Activated T-cell treated with anti-CD3 and anti-CD28 coated beads, Interleukin-2, amount 50 U/mL, for 24 hours (primary cell): ENCODE measurements at regions not wholly inside any gene's neighbourhood (a gene's known extent, or its start where the extent isn't known, plus 50 kb on each side); places are given as distances from the start of the nearest gene placed in this dataset.
A peak's percentile ranks its signal among the peaks of the same experiment; 100 is the strongest.

Source experiments
- DNase-seq: peaks from one replicate; pipeline ENCODE4 v3.0.0-alpha.2; 2020
- H3K27ac Mint-ChIP-seq: 2 replicates; pipeline ENCODE4 v1.8.0; 2020; ENCODE audit warnings: mild to moderate bottlenecking, mixed read lengths
- H3K27me3 Mint-ChIP-seq: 2 replicates; pipeline ENCODE4 v1.8.0; 2020; ENCODE audit warnings: mixed read lengths
- H3K36me3 Mint-ChIP-seq: 2 replicates; pipeline ENCODE4 v1.8.0; 2020; ENCODE audit warnings: low read depth, mixed read lengths
- H3K4me1 Mint-ChIP-seq: 2 replicates; pipeline ENCODE4 v1.8.0; 2020; ENCODE audit warnings: low read depth, mixed read lengths
- H3K4me3 Mint-ChIP-seq: 2 replicates; pipeline ENCODE4 v1.8.0; 2020; ENCODE audit warnings: mild to moderate bottlenecking, moderate library complexity, mixed read lengths
- H3K9me3 Mint-ChIP-seq: 2 replicates; pipeline ENCODE4 v1.8.0; 2020; ENCODE audit warnings: mixed read lengths

- H3K36me3 Mint-ChIP-seq = no peaks in the 10 kb centered on the region
- H3K27me3 Mint-ChIP-seq = no peaks in the 10 kb centered on the region
- H3K4me1 Mint-ChIP-seq = peaks cover 11% of the 10 kb centered on the region
- H3K27ac Mint-ChIP-seq = no peak overlapping the region
- H3K9me3 Mint-ChIP-seq = no peaks in the 10 kb centered on the region
- DNase-seq = no peak
- H3K4me3 Mint-ChIP-seq = no peak overlapping the region
These were observed 63.0 kb upstream of the TRPM1 start for GRCh38 chr15:31164573-31164912.

- Mint-ChIP-seq H3K9me3 (no peaks in the 10 kb centered on the region), H3K27me3 (no peaks in the 10 kb centered on the region), H3K36me3 (no peaks in the 10 kb centered on the region), H3K4me3 (no peak overlapping the region), H3K4me1 (peaks cover 11% of the 10 kb centered on the region), H3K27ac (no peak overlapping the region)
- DNase-seq = no peak
These were observed 68.0 kb upstream of the TRPM1 start for GRCh38 chr15:31169558-31169957.

- H3K4me3 Mint-ChIP-seq = no peak overlapping the region
- H3K36me3 Mint-ChIP-seq = no peaks in the 10 kb centered on the region
- no peaks in the 10 kb centered on the region for H3K9me3 Mint-ChIP-seq
- H3K27me3 Mint-ChIP-seq = no peaks in the 10 kb centered on the region
- peaks cover 10% of the 10 kb centered on the region for H3K4me1 Mint-ChIP-seq
- no peak for DNase-seq
- H3K27ac Mint-ChIP-seq = no peak overlapping the region
These were observed 70.2 kb upstream of the TRPM1 start for GRCh38 chr15:31171731-31172130.

- H3K36me3 Mint-ChIP-seq = no peaks in the 10 kb centered on the region
- no peak for DNase-seq
- no peaks in the 10 kb centered on the region for H3K27me3 Mint-ChIP-seq
- H3K4me1 Mint-ChIP-seq = peaks cover 6% of the 10 kb centered on the region
- no peak overlapping the region for H3K4me3 Mint-ChIP-seq
- no peaks in the 10 kb centered on the region for H3K9me3 Mint-ChIP-seq
- H3K27ac Mint-ChIP-seq = no peak overlapping the region
These were observed 71.1 kb upstream of the TRPM1 start for GRCh38 chr15:31172606-31173005.

GRCh38 chr15:31173790-31174450 is 72.4 kb upstream of the TRPM1 start:
- DNase-seq = no peak
- Mint-ChIP-seq H3K4me3 (no peak overlapping the region), H3K27ac (no peak overlapping the region), H3K9me3 (no peaks in the 10 kb centered on the region), H3K4me1 (peaks cover 8% of the 10 kb centered on the region), H3K36me3 (no peaks in the 10 kb centered on the region), H3K27me3 (no peaks in the 10 kb centered on the region)

GRCh38 chr15:31175484-31175883 is 74.0 kb upstream of the TRPM1 start:
- no peak for DNase-seq
- H3K27me3 Mint-ChIP-seq = no peaks in the 10 kb centered on the region
- H3K4me3 Mint-ChIP-seq = no peak overlapping the region
- H3K36me3 Mint-ChIP-seq = no peaks in the 10 kb centered on the region
- H3K9me3 Mint-ChIP-seq = peaks cover 4% of the 10 kb centered on the region
- no peak overlapping the region for H3K27ac Mint-ChIP-seq
- peaks cover 18% of the 10 kb centered on the region for H3K4me1 Mint-ChIP-seq

GRCh38 chr15:31177951-31178350 is 76.4 kb upstream of the TRPM1 start:
- no peak overlapping the region for H3K27ac Mint-ChIP-seq
- H3K36me3 Mint-ChIP-seq = no peaks in the 10 kb centered on the region
- peaks cover 18% of the 10 kb centered on the region for H3K4me1 Mint-ChIP-seq

GRCh38 chr15:31178705-31179104 is 77.2 kb upstream of the TRPM1 start:
- H3K36me3 Mint-ChIP-seq = no peaks in the 10 kb centered on the region
- H3K27ac Mint-ChIP-seq = no peak overlapping the region
- peaks cover 18% of the 10 kb centered on the region for H3K4me1 Mint-ChIP-seq
- H3K27me3 Mint-ChIP-seq = no peaks in the 10 kb centered on the region
- no peak for DNase-seq
- H3K9me3 Mint-ChIP-seq = peaks cover 6% of the 10 kb centered on the region
- H3K4me3 Mint-ChIP-seq = no peak overlapping the region

More at GRCh38 chr15:31177951-31178350, 76.4 kb upstream of the TRPM1 start:
- no peaks in the 10 kb centered on the region for H3K27me3 Mint-ChIP-seq
- H3K4me3 Mint-ChIP-seq = no peak overlapping the region
- DNase-seq = no peak
- peaks cover 6% of the 10 kb centered on the region for H3K9me3 Mint-ChIP-seq

GRCh38 chr15:31179693-31180092 is 78.2 kb upstream of the TRPM1 start:
- peak overlapping the region; percentile 44 for H3K27ac Mint-ChIP-seq

GRCh38 chr15:31193291-31193690 is 91.8 kb upstream of the TRPM1 start:
- peaks cover 2% of the 10 kb centered on the region for H3K4me1 Mint-ChIP-seq
- no peak overlapping the region for H3K27ac Mint-ChIP-seq
- no peaks in the 10 kb centered on the region for H3K36me3 Mint-ChIP-seq
- H3K9me3 Mint-ChIP-seq = peaks cover 18% of the 10 kb centered on the region
- no peak for DNase-seq
- no peak overlapping the region for H3K4me3 Mint-ChIP-seq
- H3K27me3 Mint-ChIP-seq = no peaks in the 10 kb centered on the region

More at GRCh38 chr15:31179693-31180092, 78.2 kb upstream of the TRPM1 start:
- H3K4me3 Mint-ChIP-seq = no peak overlapping the region
- H3K9me3 Mint-ChIP-seq = peaks cover 6% of the 10 kb centered on the region
- H3K4me1 Mint-ChIP-seq = peaks cover 18% of the 10 kb centered on the region
- no peak for DNase-seq
- no peaks in the 10 kb centered on the region for H3K36me3 Mint-ChIP-seq
- no peaks in the 10 kb centered on the region for H3K27me3 Mint-ChIP-seq

GRCh38 chr15:31195871-31196270 is 94.3 kb upstream of the TRPM1 start:
- no peak overlapping the region for H3K4me3 Mint-ChIP-seq
- no peak for DNase-seq
- peaks cover 3% of the 10 kb centered on the region for H3K9me3 Mint-ChIP-seq
- no peak overlapping the region for H3K27ac Mint-ChIP-seq
- peaks cover 8% of the 10 kb centered on the region for H3K4me1 Mint-ChIP-seq
- no peaks in the 10 kb centered on the region for H3K36me3 Mint-ChIP-seq
- H3K27me3 Mint-ChIP-seq = no peaks in the 10 kb centered on the region

- DNase-seq = peak; percentile 59
- Mint-ChIP-seq H3K4me3 (no peak overlapping the region), H3K4me1 (peaks cover 14% of the 10 kb centered on the region), H3K36me3 (no peaks in the 10 kb centered on the region), H3K27me3 (no peaks in the 10 kb centered on the region), H3K9me3 (no peaks in the 10 kb centered on the region), H3K27ac (no peak overlapping the region)
These were observed 96.2 kb upstream of the TRPM1 start for GRCh38 chr15:31197497-31198414.

GRCh38 chr15:31200735-31201151 is 99.2 kb upstream of the TRPM1 start:
- Mint-ChIP-seq H3K27me3 (no peaks in the 10 kb centered on the region), H3K9me3 (no peaks in the 10 kb centered on the region), H3K4me1 (peaks cover 24% of the 10 kb centered on the region), H3K36me3 (no peaks in the 10 kb centered on the region), H3K4me3 (no peak overlapping the region), H3K27ac (no peak overlapping the region)
- DNase-seq = peak; percentile 66

- peak; percentile 49 for DNase-seq
- H3K36me3 Mint-ChIP-seq = no peaks in the 10 kb centered on the region
- no peaks in the 10 kb centered on the region for H3K27me3 Mint-ChIP-seq
- H3K9me3 Mint-ChIP-seq = no peaks in the 10 kb centered on the region
- no peak overlapping the region for H3K4me3 Mint-ChIP-seq
- no peak overlapping the region for H3K27ac Mint-ChIP-seq
- H3K4me1 Mint-ChIP-seq = peaks cover 36% of the 10 kb centered on the region
These were observed 101.4 kb upstream of the TRPM1 start for GRCh38 chr15:31202953-31203352.

- Mint-ChIP-seq H3K27ac (no peak overlapping the region), H3K27me3 (no peaks in the 10 kb centered on the region)
These were observed 102.5 kb upstream of the TRPM1 start for GRCh38 chr15:31203999-31204398.

More at GRCh38 chr15:31203999-31204398, 102.5 kb upstream of the TRPM1 start:
- Mint-ChIP-seq H3K4me3 (no peak overlapping the region), H3K36me3 (no peaks in the 10 kb centered on the region), H3K4me1 (peaks cover 40% of the 10 kb centered on the region), H3K9me3 (no peaks in the 10 kb centered on the region)
- DNase-seq = no peak
